H9 (cell line): ENCODE measurements at regions not wholly inside any gene's neighbourhood (a gene's known extent, or its start where the extent isn't known, plus 50 kb on each side); places are given as distances from the start of the nearest gene placed in this dataset.

Experiments
- DNase-seq: peaks from one replicate; pipeline ENCODE4 v3.0.0-alpha.2; 2017
- H2AFZ ChIP-seq: one replicate; pipeline ENCODE4 v1.6.1; 2013; ENCODE audit warnings: mild to moderate bottlenecking, low read length, control low read depth, moderate library complexity
- H2AK5ac ChIP-seq: 2 replicates; pipeline ENCODE4 v1.6.1; 2013; ENCODE audit warnings: low read length, control low read depth, mixed read lengths; ENCODE audit not compliant: insufficient read length
- H2BK120ac ChIP-seq: one replicate; pipeline ENCODE4 v1.6.1; 2013; ENCODE audit warnings: low read depth, mild to moderate bottlenecking, low read length, control low read depth, inconsistent platforms; ENCODE audit not compliant: poor library complexity, severe bottlenecking
- H2BK12ac ChIP-seq: 2 replicates; pipeline ENCODE4 v1.6.1; 2013; ENCODE audit warnings: low read length, control low read depth, mixed read lengths, low read depth; ENCODE audit not compliant: insufficient read length
- H2BK15ac ChIP-seq: 2 replicates; pipeline ENCODE4 v1.6.1; 2013; ENCODE audit warnings: low read depth, low read length, control low read depth
- H2BK20ac ChIP-seq: one replicate; pipeline ENCODE4 v1.6.1; 2013; ENCODE audit warnings: low read depth, mild to moderate bottlenecking, low read length, control low read depth, inconsistent platforms; ENCODE audit not compliant: poor library complexity, severe bottlenecking
- H2BK5ac ChIP-seq: 2 replicates; pipeline ENCODE4 v1.6.1; 2013; ENCODE audit warnings: low read length, control low read depth, mixed read lengths; ENCODE audit not compliant: insufficient read length
- H3K14ac ChIP-seq: 2 replicates; pipeline ENCODE4 v1.6.1; 2013; ENCODE audit warnings: low read length, control low read depth; ENCODE audit not compliant: insufficient read depth
- H3K18ac ChIP-seq: 2 replicates; pipeline ENCODE4 v1.6.1; 2013; ENCODE audit warnings: low read depth, mild to moderate bottlenecking, mixed read lengths, low read length, control low read depth; ENCODE audit not compliant: insufficient read length
- H3K23ac ChIP-seq: 2 replicates; pipeline ENCODE4 v1.6.1; 2013; ENCODE audit warnings: low read length, control low read depth, mixed read lengths, low read depth; ENCODE audit not compliant: insufficient read length
- H3K23me2 ChIP-seq: 2 replicates; pipeline ENCODE4 v1.6.1; 2013; ENCODE audit warnings: low read depth, mild to moderate bottlenecking, mixed read lengths, low read length, control low read depth; ENCODE audit not compliant: insufficient read length, poor library complexity, severe bottlenecking
- H3K27ac ChIP-seq: 2 replicates; pipeline ENCODE4 v1.5.1; 2013; ENCODE audit warnings: low read length, control low read depth, mixed read lengths, low read depth; ENCODE audit not compliant: insufficient read length
- H3K27me3 ChIP-seq: 2 replicates; pipeline ENCODE4 v1.6.1; 2013; ENCODE audit warnings: low read length, control low read depth, inconsistent platforms; ENCODE audit not compliant: insufficient read depth
- H3K4ac ChIP-seq: 2 replicates; pipeline ENCODE4 v1.6.1; 2013; ENCODE audit warnings: low read depth, mild to moderate bottlenecking, control low read depth, inconsistent platforms, low read length, moderate library complexity
- H3K4me1 ChIP-seq: 2 replicates; pipeline ENCODE4 v1.6.1; 2013; ENCODE audit warnings: low read length, control low read depth, inconsistent platforms; ENCODE audit not compliant: insufficient read depth
- H3K4me2 ChIP-seq: 2 replicates; pipeline ENCODE4 v1.6.1; 2013; ENCODE audit warnings: low read length, control low read depth, mixed read lengths; ENCODE audit not compliant: insufficient read length, insufficient read depth
- H3K56ac ChIP-seq: 2 replicates; pipeline ENCODE4 v1.6.1; 2013; ENCODE audit warnings: low read depth, mild to moderate bottlenecking, mixed read lengths, low read length, control low read depth; ENCODE audit not compliant: insufficient read length
- H3K79me1 ChIP-seq: 2 replicates; pipeline ENCODE4 v1.6.1; 2013; ENCODE audit warnings: low read depth, mild to moderate bottlenecking, moderate library complexity, low read length, control low read depth, inconsistent platforms; ENCODE audit not compliant: insufficient read depth, poor library complexity, severe bottlenecking
- H3K79me2 ChIP-seq: 2 replicates; pipeline ENCODE4 v1.6.1; 2013; ENCODE audit warnings: low read length, control low read depth, inconsistent platforms; ENCODE audit not compliant: insufficient read depth
- H3K9ac ChIP-seq: 2 replicates; pipeline ENCODE4 v1.6.1; 2013; ENCODE audit warnings: low read length, control low read depth, mixed read lengths; ENCODE audit not compliant: insufficient read length; ENCODE audit errors: extremely low read depth
- H3K9me3 ChIP-seq: one replicate; pipeline ENCODE4 v1.6.1; 2013; ENCODE audit warnings: low read depth, low read length, inconsistent platforms; ENCODE audit not compliant: control insufficient read depth
- H3T11ph ChIP-seq: one replicate; pipeline ENCODE4 v1.6.1; 2013; ENCODE audit warnings: mild to moderate bottlenecking, low read length, control low read depth, inconsistent platforms
- H4K20me1 ChIP-seq: one replicate; pipeline ENCODE4 v1.6.1; 2013; ENCODE audit not compliant: control insufficient read depth, insufficient read length, insufficient read depth
- H4K5ac ChIP-seq: 2 replicates; pipeline ENCODE4 v1.6.1; 2013; ENCODE audit warnings: low read depth, mild to moderate bottlenecking, mixed read lengths, low read length, control low read depth; ENCODE audit not compliant: insufficient read length
- H4K8ac ChIP-seq: replicated peaks from 2 replicates; pipeline ENCODE4 v1.6.1; 2013; ENCODE audit warnings: low read length, control low read depth, mixed read lengths, low read depth; ENCODE audit not compliant: insufficient read length
- H4K91ac ChIP-seq: 2 replicates; pipeline ENCODE4 v1.6.1; 2013; ENCODE audit warnings: low read depth, mild to moderate bottlenecking, moderate library complexity, mixed read lengths, low read length, control low read depth; ENCODE audit not compliant: insufficient read length
- H3K27ac Mint-ChIP-seq, 3 experiments: 2 replicates in 2 of 3; 3 replicates in 1 of 3; pipeline ENCODE4 v1.8.0; 2020 to 2021; ENCODE audit warnings: mixed read lengths in 3 of 3, mild to moderate bottlenecking in 1 of 3, moderate library complexity in 1 of 3
- H3K27me3 Mint-ChIP-seq: 2 replicates; pipeline ENCODE4 v1.8.0; 2021; ENCODE audit warnings: low read depth, mild to moderate bottlenecking, moderate library complexity, mixed read lengths
- H3K36me3 Mint-ChIP-seq, 3 experiments: 2 replicates in 2 of 3; 3 replicates in 1 of 3; pipeline ENCODE4 v1.8.0; 2020 to 2021; ENCODE audit warnings: low read depth in 3 of 3, mixed read lengths in 3 of 3; ENCODE audit not compliant: insufficient read depth in 1 of 3
- H3K4me1 Mint-ChIP-seq, 2 experiments: 2 replicates each; pipeline ENCODE4 v1.8.0; 2020; ENCODE audit warnings: mixed read lengths in 2 of 2
- H3K4me3 Mint-ChIP-seq, 2 experiments: 2 replicates in 1 of 2; 3 replicates in 1 of 2; pipeline ENCODE4 v1.8.0; 2020 to 2021; ENCODE audit warnings: mild to moderate bottlenecking in 2 of 2, mixed read lengths in 2 of 2, moderate library complexity in 1 of 2
- H3K9me3 Mint-ChIP-seq, 2 experiments: 2 replicates in 1 of 2; 3 replicates in 1 of 2; pipeline ENCODE4 v1.8.0; 2020; ENCODE audit warnings: mild to moderate bottlenecking in 2 of 2, mixed read lengths in 2 of 2, moderate library complexity in 1 of 2
- WGBS: extraction: QIAGEN DNeasy Blood & Tissue Kit; methylation state at CpG from one replicate; pipeline ENCODE4 v1.1.7; 2013; ENCODE audit warnings: missing lambda C conversion rate, low lambda C conversion rate, mixed read lengths; ENCODE audit not compliant: insufficient read length; ENCODE audit errors: extremely low coverage; 5-methylcytosine and 5-hydroxymethylcytosine counted together
- TF ChIP-seq, protein P1 (sequence below): fragments of 200-600 bp; sonication (generic); conservative IDR thresholded peaks from 3 replicates; pipeline ENCODE4 v1.8.0; 2021; ENCODE audit warnings: antibody characterized with exemption, mild to moderate bottlenecking

- H3K4me3 Mint-ChIP-seq, result 0 out of 5 replicates have a peak overlapping the region, but pooled peaks of 1 of the 2 experiments have one; percentile 20
- TF ChIP-seq, protein P1, sequence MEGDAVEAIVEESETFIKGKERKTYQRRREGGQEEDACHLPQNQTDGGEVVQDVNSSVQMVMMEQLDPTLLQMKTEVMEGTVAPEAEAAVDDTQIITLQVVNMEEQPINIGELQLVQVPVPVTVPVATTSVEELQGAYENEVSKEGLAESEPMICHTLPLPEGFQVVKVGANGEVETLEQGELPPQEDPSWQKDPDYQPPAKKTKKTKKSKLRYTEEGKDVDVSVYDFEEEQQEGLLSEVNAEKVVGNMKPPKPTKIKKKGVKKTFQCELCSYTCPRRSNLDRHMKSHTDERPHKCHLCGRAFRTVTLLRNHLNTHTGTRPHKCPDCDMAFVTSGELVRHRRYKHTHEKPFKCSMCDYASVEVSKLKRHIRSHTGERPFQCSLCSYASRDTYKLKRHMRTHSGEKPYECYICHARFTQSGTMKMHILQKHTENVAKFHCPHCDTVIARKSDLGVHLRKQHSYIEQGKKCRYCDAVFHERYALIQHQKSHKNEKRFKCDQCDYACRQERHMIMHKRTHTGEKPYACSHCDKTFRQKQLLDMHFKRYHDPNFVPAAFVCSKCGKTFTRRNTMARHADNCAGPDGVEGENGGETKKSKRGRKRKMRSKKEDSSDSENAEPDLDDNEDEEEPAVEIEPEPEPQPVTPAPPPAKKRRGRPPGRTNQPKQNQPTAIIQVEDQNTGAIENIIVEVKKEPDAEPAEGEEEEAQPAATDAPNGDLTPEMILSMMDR, result no peak
Observed at GRCh38 chr17:72474719-72475477, 354.1 kb downstream of the SOX9 start.

More at GRCh38 chr17:72474719-72475477, 354.1 kb downstream of the SOX9 start:
- Histone ChIP-seq H2BK12ac (no peak overlapping the region), H3K79me1 (no peaks in the 10 kb centered on the region), H2AK5ac (no peak overlapping the region), H2BK5ac (no peak overlapping the region), H3K23me2 (no peaks in the 10 kb centered on the region), H3K23ac (no peak overlapping the region), H3T11ph (no peak overlapping the region), H2BK15ac (no peak overlapping the region), H2BK20ac (no peak overlapping the region), H3K14ac (peak overlapping the region; percentile 76; the same call in 1 of the 2 replicates), H4K5ac (no peak overlapping the region), H2BK120ac (no peak overlapping the region), H4K20me1 (no peaks in the 10 kb centered on the region), H3K56ac (no peak overlapping the region), H3K27ac (peak overlapping the region; percentile 85), H3K79me2 (no peaks in the 10 kb centered on the region), H3K18ac (peak overlapping the region; percentile 57), H2AFZ (no peak overlapping the region), H3K9ac (no peak overlapping the region), H3K9me3 (no peaks in the 10 kb centered on the region), H4K8ac (no peak overlapping the region), H3K4ac (no peak overlapping the region), H3K27me3 (no peaks in the 10 kb centered on the region), H3K4me2 (peak overlapping the region; percentile 14), H4K91ac (peak overlapping the region; percentile 83), H3K4me1 (peaks cover 20% of the 10 kb centered on the region)
- DNase-seq, result no peak
- Mint-ChIP-seq H3K4me1 (peaks cover 51 to 54% of the 10 kb centered on the region in 2 experiments), H3K27me3 (peaks cover 2% of the 10 kb centered on the region; the same call in 1 of the 2 replicates), H3K9me3 (peaks cover 0 to 2% of the 10 kb centered on the region in 2 experiments; a peak in 2 of 5 replicates), H3K27ac (peak overlapping the region; percentile 42 to 100 (median 94); a peak in 5 of 7 replicates), H3K36me3 (no peaks in the 10 kb centered on the region)
- WGBS, result no CpG with 5 or more reads among the region's 5 CpGs
